GM19467 (cell line): ENCODE measurements at regions not wholly inside any gene's neighbourhood (a gene's known extent, or its start where the extent isn't known, plus 50 kb on each side); places are given as distances from the start of the nearest gene placed in this dataset.
"Not testable (repeated sequence)": the region's sequence is repeated elsewhere in the genome, so short reads cannot be mapped to it uniquely, and the experiment has no call there.

Experiments
- ATAC-seq: cut with Tn5 transposase; IDR thresholded peaks from one replicate; pipeline ENCODE4 v1.9.1; 2021; ENCODE audit warnings: mild to moderate bottlenecking, moderate library complexity; ENCODE audit not compliant: unreplicated experiment

GRCh38 chr6:25150863-25151262 is 128.3 kb upstream of the CARMIL1 start:
- no peak for ATAC-seq

GRCh38 chr6:25153079-25153478 is 126.1 kb upstream of the CARMIL1 start:
- no peak for ATAC-seq

- ATAC-seq: no peak
These were observed 125.1 kb upstream of the CARMIL1 start for GRCh38 chr6:25154034-25154596.

GRCh38 chr6:25155211-25155610 is 124.0 kb upstream of the CARMIL1 start:
- no peak for ATAC-seq

GRCh38 chr6:25156123-25156522 is 123.1 kb upstream of the CARMIL1 start:
- no peak for ATAC-seq

GRCh38 chr6:25157183-25157582 is 122.0 kb upstream of the CARMIL1 start:
- ATAC-seq: no peak

- ATAC-seq: no peak
These were observed 121.3 kb upstream of the CARMIL1 start for GRCh38 chr6:25157842-25158241.

- not testable (repeated sequence) for ATAC-seq
These were observed 119.0 kb upstream of the CARMIL1 start for GRCh38 chr6:25160134-25160533.

GRCh38 chr6:25165177-25165576 is 114.0 kb upstream of the CARMIL1 start:
- ATAC-seq: no peak

- no peak for ATAC-seq
These were observed 113.4 kb upstream of the CARMIL1 start for GRCh38 chr6:25165800-25166199.

GRCh38 chr6:25166955-25167748 is 112.0 kb upstream of the CARMIL1 start:
- ATAC-seq: no peak

GRCh38 chr6:25167961-25168360 is 111.2 kb upstream of the CARMIL1 start:
- ATAC-seq: no peak

- ATAC-seq: no peak
These were observed 110.5 kb upstream of the CARMIL1 start for GRCh38 chr6:25168637-25169036.

GRCh38 chr6:25169553-25169952 is 109.6 kb upstream of the CARMIL1 start:
- no peak for ATAC-seq

GRCh38 chr6:25169961-25170360 is 109.2 kb upstream of the CARMIL1 start:
- no peak for ATAC-seq

GRCh38 chr6:25170640-25171039 is 108.5 kb upstream of the CARMIL1 start:
- no peak for ATAC-seq

- ATAC-seq: no peak
These were observed 107.9 kb upstream of the CARMIL1 start for GRCh38 chr6:25171301-25171700.

GRCh38 chr6:25172819-25173218 is 106.4 kb upstream of the CARMIL1 start:
- no peak for ATAC-seq

GRCh38 chr6:25173246-25173645 is 105.9 kb upstream of the CARMIL1 start:
- ATAC-seq: no peak

- ATAC-seq: no peak
These were observed 105.2 kb upstream of the CARMIL1 start for GRCh38 chr6:25173951-25174474.

- no peak for ATAC-seq
These were observed 104.5 kb upstream of the CARMIL1 start for GRCh38 chr6:25174678-25175077.

- ATAC-seq: no peak
These were observed 104.0 kb upstream of the CARMIL1 start for GRCh38 chr6:25175196-25175595.
